HepG2 (cell line): ENCODE measurements at regions not wholly inside any gene's neighbourhood (a gene's known extent, or its start where the extent isn't known, plus 50 kb on each side); places are given as distances from the start of the nearest gene placed in this dataset.

Experiments
- ATAC-seq: fragments of 200-7000 bp; cut with Tn5 transposase; 3 replicates; pipeline ENCODE4 v1.9.1; 2020; ENCODE audit warnings: mild to moderate bottlenecking, moderate library complexity
- BruUV-seq: library from RNA; stranded (reverse); fragments of 400-500 nt; replicated peaks from 2 replicates; lab custom pipeline; 2021; lab: Mats Ljungman, UMichigan
- CTCF ChIA-PET: fragments of 300-600 bp; formaldehyde crosslinking; extraction: SDS; loops from one replicate; lab custom pipeline; 2021; ENCODE audit warnings: low total read pairs, inconsistent platforms, low intra/inter-chr PET ratio; lab: Yijun Ruan, JAX
- POLR2A ChIA-PET: fragments of 350-600 bp; sonication (Branson Sonifier 250); formaldehyde crosslinking; loops from one replicate; lab custom pipeline; 2020; ENCODE audit warnings: antibody characterized with exemption, inconsistent platforms; lab: Yijun Ruan, JAX
- DNase-seq: peaks from one replicate; pipeline ENCODE4 v3.0.0-alpha.2; 2015; ENCODE audit warnings: low spot score
- FAIRE-seq: peaks from 3 replicates; lab custom pipeline; 2011; peaks lifted over from hg19 to GRCh38; lab: Jason Lieb, UNC
- H2AFZ ChIP-seq: one replicate; pipeline ENCODE4 v1.6.1; 2011; ENCODE audit warnings: low read length, inconsistent platforms
- H3K27ac ChIP-seq: fragments of 300-600 bp; 3 replicates; pipeline ENCODE4 v1.8.0; 2011; ENCODE audit warnings: mixed run types, mild to moderate bottlenecking, mixed read lengths, low read length, inconsistent platforms; ENCODE audit not compliant: insufficient read depth; ENCODE audit errors: extremely low read length
- H3K27me3 ChIP-seq, 2 experiments: fragments of 200-600 bp in 1 of 2; 2 replicates in 1 of 2; 3 replicates in 1 of 2; pipeline versions ENCODE4 v1.6.0 to v1.8.0; 2011; ENCODE audit warnings: low read length in 2 of 2, mild to moderate bottlenecking in 2 of 2, moderate library complexity in 2 of 2, inconsistent platforms in 1 of 2; ENCODE audit not compliant: insufficient read depth in 2 of 2, control insufficient read depth in 1 of 2
- H3K36me3 ChIP-seq, 2 experiments: fragments of 200-600 bp in 1 of 2; replicated peaks in 1 of 2; 2 replicates in 1 of 2; 3 replicates in 1 of 2; pipeline versions ENCODE4 v1.5.1 to v1.8.0; 2011; ENCODE audit warnings: low read length in 2 of 2, inconsistent platforms in 1 of 2; ENCODE audit not compliant: insufficient read depth in 2 of 2, control insufficient read depth in 1 of 2
- H3K4me1 ChIP-seq: 2 replicates; pipeline ENCODE4 v1.5.1; 2012; ENCODE audit warnings: low read length, inconsistent platforms; ENCODE audit not compliant: insufficient read depth
- H3K4me2 ChIP-seq: 2 replicates; pipeline ENCODE4 v1.6.0; 2011; ENCODE audit warnings: low read depth, low read length, inconsistent platforms
- H3K4me3 ChIP-seq, 3 experiments: fragments of 200-600 bp in 1 of 3; sonication (generic), shearing (Covaris generic) in 1 of 3; replicated peaks in 1 of 3; 2 replicates each; pipeline ENCODE4 v1.5.1; 2011 to 2016; ENCODE audit warnings: low read length in 3 of 3, inconsistent platforms in 2 of 3, low read depth in 2 of 3, mild to moderate bottlenecking in 2 of 3, control low read depth in 1 of 3, mixed read lengths in 1 of 3; ENCODE audit not compliant: insufficient read depth in 1 of 3
- H3K79me2 ChIP-seq: one replicate; pipeline ENCODE4 v1.6.1; 2011; ENCODE audit warnings: low read length, inconsistent platforms; ENCODE audit not compliant: insufficient read depth
- H3K9ac ChIP-seq: 2 replicates; pipeline ENCODE4 v1.6.0; 2011; ENCODE audit warnings: mild to moderate bottlenecking, low read depth, low read length, inconsistent platforms; ENCODE audit not compliant: insufficient read depth
- H3K9me3 ChIP-seq: 2 replicates; pipeline ENCODE4 v1.5.1; 2012; ENCODE audit warnings: mild to moderate bottlenecking, low read length
- H4K20me1 ChIP-seq: 2 replicates; pipeline ENCODE4 v1.6.0; 2011; ENCODE audit warnings: inconsistent platforms, mild to moderate bottlenecking, low read length, moderate library complexity; ENCODE audit not compliant: insufficient read depth
- DMAP1 ChIP-seq: IDR thresholded peaks from 2 replicates; pipeline ENCODE4 v1.6.1; 2016
- ETS1 ChIP-seq: sonication (generic); formaldehyde crosslinking; IDR thresholded peaks from 2 replicates; pipeline ENCODE4 v1.4.0; 2020; ENCODE audit warnings: missing genetic modification reagents
- HIVEP1 ChIP-seq: sonication (generic); formaldehyde crosslinking; IDR thresholded peaks from 2 replicates; pipeline ENCODE4 v1.4.0; 2020; ENCODE audit warnings: mild to moderate bottlenecking, missing genetic modification reagents
- HOMEZ ChIP-seq: IDR thresholded peaks from 2 replicates; pipeline ENCODE4 v1.6.1; 2016; ENCODE audit warnings: low read depth
- MXD3 ChIP-seq: IDR thresholded peaks from 2 replicates; pipeline ENCODE4 v1.6.1; 2016; ENCODE audit warnings: mild to moderate bottlenecking, missing biosample characterization, missing genetic modification reagents
- PCBP2 ChIP-seq: fragments of 200-400 bp; formaldehyde crosslinking; optimal IDR thresholded peaks from 2 replicates; pipeline ENCODE3; 2018; ENCODE audit warnings: low read length, low read depth; ENCODE audit not compliant: poor library complexity, severe bottlenecking
- PITX1 ChIP-seq: sonication (generic); formaldehyde crosslinking; IDR thresholded peaks from 2 replicates; pipeline ENCODE4 v1.5.1; 2020; ENCODE audit warnings: mild to moderate bottlenecking, missing genetic modification reagents
- RFXANK ChIP-seq: IDR thresholded peaks from 2 replicates; pipeline ENCODE4 v1.6.1; 2016
- SNAPC2 ChIP-seq: sonication (generic); formaldehyde crosslinking; IDR thresholded peaks from 2 replicates; pipeline ENCODE4 v1.8.1; 2022; ENCODE audit warnings: mild to moderate bottlenecking, missing genetic modification reagents
- SRSF4 ChIP-seq: fragments of 200-400 bp; formaldehyde crosslinking; IDR thresholded peaks from one replicate; pipeline ENCODE4 v1.6.1; 2018; ENCODE audit warnings: mild to moderate bottlenecking, low read depth, low read length, moderate library complexity; ENCODE audit not compliant: poor library complexity, severe bottlenecking
- TBL1XR1 ChIP-seq: fragments of 150-350 bp; IDR thresholded peaks from 2 replicates; pipeline ENCODE4 v1.6.1; 2014; ENCODE audit warnings: borderline replicate concordance, low read length; ENCODE audit not compliant: partially characterized antibody
- THAP9 ChIP-seq: sonication (generic); formaldehyde crosslinking; IDR thresholded peaks from 2 replicates; pipeline ENCODE4; 2020; ENCODE audit warnings: missing genetic modification reagents, mild to moderate bottlenecking, borderline replicate concordance
- ZBTB46 ChIP-seq: sonication (generic); formaldehyde crosslinking; IDR thresholded peaks from 2 replicates; pipeline ENCODE4 v1.4.0; 2020; ENCODE audit warnings: mild to moderate bottlenecking, missing genetic modification reagents, borderline replicate concordance
- ZNF510 ChIP-seq: sonication (generic); formaldehyde crosslinking; IDR thresholded peaks from 2 replicates; pipeline ENCODE4 v1.4.0; 2020; ENCODE audit warnings: low read depth, mild to moderate bottlenecking, missing genetic modification reagents
- ZNF607 ChIP-seq: sonication (generic); formaldehyde crosslinking; IDR thresholded peaks from 2 replicates; pipeline ENCODE4 v1.5.1; 2020; ENCODE audit warnings: missing genetic modification reagents, mild to moderate bottlenecking, borderline replicate concordance
- WGBS: methylation state at CpG from one replicate; pipeline ENCODE4 v1.1.6; 2017; ENCODE audit warnings: low lambda C conversion rate; 5-methylcytosine and 5-hydroxymethylcytosine counted together
- in situ Hi-C: cut with HindIII; loops from 2 replicates; pipeline ENCODE4 v1.10.0; 2017; ENCODE audit warnings: low pct_unique_long_range_greater_than_20kb; ENCODE audit not compliant: extremely low pct_ligation_motif_present
- intact Hi-C: fragments of 100-400 bp; cut with micrococcal nuclease; formaldehyde crosslinking; loops from one replicate; pipeline ENCODE4 v1.10.0; 2022; ENCODE audit not compliant: unreplicated experiment

- ATAC-seq, result no peak
- BruUV-seq, result no TSS peak
- ChIA-PET CTCF (no interaction called here), POLR2A (no interaction called here)
- H3K79me2 ChIP-seq, result no peaks in the 10 kb centered on the region
- H3K9me3 ChIP-seq, result no peaks in the 10 kb centered on the region
- no peak overlapping the region for H3K9ac ChIP-seq
- no peaks in the 10 kb centered on the region for H4K20me1 ChIP-seq
- no peaks in the 10 kb centered on the region for H3K4me1 ChIP-seq
- intact Hi-C loops, result loop anchor here (10.0 kb wide), 1 partner anchor 905 kb away; no protein-coding TSS in a partner anchor
- H3K27me3 ChIP-seq, result no peaks in the 10 kb centered on the region; a peak in 1 of 5 replicates
- FAIRE-seq, result no peak
- H3K27ac ChIP-seq, result no peak overlapping the region
- H3K4me2 ChIP-seq, result no peak overlapping the region
- H3K36me3 ChIP-seq, result no peaks in the 10 kb centered on the region
- no peak for DNase-seq
- in situ Hi-C loops, result loop anchor here (25.0 kb wide), 1 partner anchor 677 kb away; no protein-coding TSS in a partner anchor
- 8% methylated on average over 2 of the region's 3 CpGs for WGBS
- H2AFZ ChIP-seq, result no peak overlapping the region
- no peak overlapping the region for H3K4me3 ChIP-seq
- TF ChIP-seq SRSF4, result no peak
- no peak for TF ChIP-seq DMAP1 (CRISPR knock-in tag)
- no peak for TF ChIP-seq HOMEZ (CRISPR knock-in tag)
- no peak for TF ChIP-seq MXD3
- no peak for TF ChIP-seq HIVEP1 (CRISPR knock-in tag)
- TF ChIP-seq TBL1XR1, result no peak
- no peak for TF ChIP-seq PITX1 (CRISPR knock-in tag)
- TF ChIP-seq RFXANK (CRISPR knock-in tag), result no peak
- TF ChIP-seq SNAPC2 (CRISPR knock-in tag), result no peak
- TF ChIP-seq THAP9 (CRISPR knock-in tag), result no peak
- TF ChIP-seq ZNF510 (CRISPR knock-in tag), result no peak
- no peak for TF ChIP-seq ZNF607 (CRISPR knock-in tag)
- no peak for TF ChIP-seq PCBP2
- no peak for TF ChIP-seq ZBTB46 (CRISPR knock-in tag)
- no peak for TF ChIP-seq ETS1 (CRISPR knock-in tag)
Measured at GRCh38 chr3:24689353-24689752, 194.7 kb upstream of the THRB start.
